ENCODE measurements at regions not wholly inside any gene's neighbourhood (a gene's known extent, or its start where the extent isn't known, plus 50 kb on each side); places are given as distances from the start of the nearest gene placed in this dataset.

DNA sequence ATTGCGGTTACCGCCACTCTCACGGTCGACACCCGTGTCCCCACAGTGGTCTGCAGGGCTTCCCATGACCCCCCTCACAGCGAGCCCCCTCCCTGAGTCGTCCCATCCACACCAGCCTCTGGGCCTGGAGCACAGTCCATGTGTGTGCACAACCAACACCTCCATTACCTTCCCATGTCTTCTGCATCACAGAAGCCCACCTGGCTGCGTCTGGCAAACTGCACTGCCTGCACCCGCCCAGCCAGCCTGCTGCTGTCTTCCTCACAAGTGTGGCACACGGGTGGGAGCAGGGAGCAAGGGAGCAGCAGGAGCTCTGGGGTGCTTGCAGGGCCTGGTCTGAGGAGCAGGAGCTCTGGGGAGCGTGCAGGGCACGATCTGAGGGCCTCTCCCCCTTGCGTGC is 415.3 kb upstream of the IRX4 start:
- Histone ChIP-seq H3K4me1 (no peaks in the 10 kb centered on the region), H3K9me3 (no peaks in the 10 kb centered on the region), H3K36me3 (no peaks in the 10 kb centered on the region), H3K27me3 (no peaks in the 10 kb centered on the region), H3K4me3 (no peak overlapping the region), H3K27ac (no peak overlapping the region)
- whole genome bisulfite sequencing, 2 donors = 82 to 83% methylated on average over 12 of the region's 13 CpGs
- TF ChIP-seq POLR2AphosphoS5 (IDR thresholded peaks at IDR 0.05) (no peak), POLR2A (IDR thresholded peaks at IDR 0.05) (no peak), EP300 (IDR thresholded peaks at IDR 0.05) (no peak)
- TF ChIP-seq, protein P1, sequence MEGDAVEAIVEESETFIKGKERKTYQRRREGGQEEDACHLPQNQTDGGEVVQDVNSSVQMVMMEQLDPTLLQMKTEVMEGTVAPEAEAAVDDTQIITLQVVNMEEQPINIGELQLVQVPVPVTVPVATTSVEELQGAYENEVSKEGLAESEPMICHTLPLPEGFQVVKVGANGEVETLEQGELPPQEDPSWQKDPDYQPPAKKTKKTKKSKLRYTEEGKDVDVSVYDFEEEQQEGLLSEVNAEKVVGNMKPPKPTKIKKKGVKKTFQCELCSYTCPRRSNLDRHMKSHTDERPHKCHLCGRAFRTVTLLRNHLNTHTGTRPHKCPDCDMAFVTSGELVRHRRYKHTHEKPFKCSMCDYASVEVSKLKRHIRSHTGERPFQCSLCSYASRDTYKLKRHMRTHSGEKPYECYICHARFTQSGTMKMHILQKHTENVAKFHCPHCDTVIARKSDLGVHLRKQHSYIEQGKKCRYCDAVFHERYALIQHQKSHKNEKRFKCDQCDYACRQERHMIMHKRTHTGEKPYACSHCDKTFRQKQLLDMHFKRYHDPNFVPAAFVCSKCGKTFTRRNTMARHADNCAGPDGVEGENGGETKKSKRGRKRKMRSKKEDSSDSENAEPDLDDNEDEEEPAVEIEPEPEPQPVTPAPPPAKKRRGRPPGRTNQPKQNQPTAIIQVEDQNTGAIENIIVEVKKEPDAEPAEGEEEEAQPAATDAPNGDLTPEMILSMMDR (IDR thresholded peaks at IDR 0.05) = no peak
- ATAC-seq (ENCODE audit: low FRiP score in 2 of 2) (no peak), DNase-seq (peak in 1 of 2 donors; percentile 52)

DNA sequence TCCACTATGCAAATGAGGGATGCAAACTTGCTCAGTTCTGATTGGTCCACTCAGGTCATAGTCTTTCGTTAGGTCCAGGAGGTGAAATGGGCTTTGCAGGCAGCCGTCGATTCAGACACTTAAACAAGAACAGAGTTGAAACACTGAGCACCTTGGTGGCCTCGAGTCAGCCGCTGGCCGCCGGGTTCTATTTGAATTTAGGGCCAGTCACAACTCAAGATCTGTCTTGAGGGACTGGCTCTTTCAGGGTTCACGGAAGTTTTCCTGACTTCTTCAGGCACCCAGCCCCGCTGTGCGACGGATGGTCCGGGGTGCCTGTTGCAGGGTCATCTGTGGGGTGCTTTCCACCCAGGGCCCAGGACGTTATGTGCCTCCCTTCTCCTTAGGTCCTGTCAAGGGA is 412.8 kb upstream of the IRX4 start:
- no peak overlapping the region for H3K27ac ChIP-seq
- ATAC-seq (ENCODE audit: low FRiP score in 2 of 2) = no peak

DNA sequence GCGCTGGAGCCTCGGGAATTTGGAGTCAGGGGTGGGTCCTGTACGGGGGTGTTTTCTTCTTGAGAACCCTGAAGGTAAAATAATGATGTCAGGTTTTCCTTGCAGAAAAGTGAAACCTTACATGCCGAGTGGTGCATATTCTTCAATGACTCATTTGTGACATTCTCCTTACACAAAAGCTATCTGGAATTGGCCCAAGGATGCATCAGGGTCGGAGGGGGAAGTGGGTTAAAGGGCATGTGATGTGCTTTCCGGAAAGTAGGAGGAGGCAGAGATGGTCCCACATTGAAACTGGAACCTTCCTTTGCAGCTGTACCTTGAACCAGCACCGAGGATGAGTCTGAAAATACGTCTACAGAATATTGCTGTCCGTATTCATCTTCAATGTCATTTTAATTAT is 411.2 kb upstream of the IRX4 start:
- DNase-seq (no peak), ATAC-seq (ENCODE audit: low FRiP score in 2 of 2) (no peak)
- no peaks in the 10 kb centered on the region for H3K4me1 ChIP-seq
- H3K27ac ChIP-seq = no peak overlapping the region
- 78 to 83% methylated on average over 9 of the region's 9 CpGs for WGBS, 2 donors
- H3K4me3 ChIP-seq = no peak overlapping the region
- H3K9me3 ChIP-seq = no peaks in the 10 kb centered on the region
- no peaks in the 10 kb centered on the region for H3K27me3 ChIP-seq
- no peaks in the 10 kb centered on the region for H3K36me3 ChIP-seq
- no peak for TF ChIP-seq POLR2AphosphoS5 (IDR thresholded peaks at IDR 0.05)
- TF ChIP-seq, protein P1 (IDR thresholded peaks at IDR 0.05) = no peak
- TF ChIP-seq POLR2A (IDR thresholded peaks at IDR 0.05) = no peak

More for the DNA sequence above, 412.8 kb upstream of the IRX4 start:
- Histone ChIP-seq H3K36me3 (no peaks in the 10 kb centered on the region), H3K4me3 (no peak overlapping the region), H3K9me3 (no peaks in the 10 kb centered on the region), H3K4me1 (no peaks in the 10 kb centered on the region), H3K27me3 (no peaks in the 10 kb centered on the region)
- TF ChIP-seq EP300 (IDR thresholded peaks at IDR 0.05) = no peak
- TF ChIP-seq, protein P1 (IDR thresholded peaks at IDR 0.05) = no peak
- TF ChIP-seq POLR2A (IDR thresholded peaks at IDR 0.05) = no peak
- TF ChIP-seq POLR2AphosphoS5 (IDR thresholded peaks at IDR 0.05) = no peak
- 90 to 91% methylated on average over 13 of the region's 13 CpGs for WGBS, 2 donors
- DNase-seq = no peak

DNA sequence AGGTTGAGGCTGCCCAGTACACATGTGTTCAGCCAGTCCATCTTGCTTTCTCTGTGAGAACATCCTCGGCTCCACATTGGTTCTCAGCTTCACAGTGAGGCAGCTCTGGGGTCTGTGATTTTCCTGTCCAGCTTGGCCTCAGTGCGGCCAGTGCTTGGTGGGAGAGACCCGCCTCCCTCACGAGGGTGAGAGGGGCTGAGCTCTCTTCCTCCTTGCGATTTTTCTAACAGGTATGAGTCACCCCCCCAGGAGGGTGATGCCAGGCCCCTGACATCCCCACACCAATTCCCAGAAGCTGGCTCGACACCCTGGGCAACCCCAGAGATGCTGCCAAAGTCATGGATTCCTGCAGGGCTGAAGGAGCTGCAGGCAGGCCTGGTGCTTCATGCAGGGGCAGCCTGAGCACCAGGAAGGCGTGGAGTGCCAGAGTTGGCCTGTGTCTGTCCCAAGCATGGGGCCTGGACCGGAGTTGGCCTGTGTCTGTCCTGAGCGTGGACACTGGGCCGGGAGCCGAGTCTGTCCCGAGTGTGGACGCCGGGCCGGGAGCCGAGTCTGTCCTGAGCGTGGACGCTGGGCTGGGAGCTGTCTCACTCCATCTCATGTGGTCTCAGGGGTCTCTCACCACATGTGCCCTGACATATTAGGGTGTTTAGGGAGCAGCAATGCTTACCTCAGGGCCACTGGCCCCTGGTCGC is 408.6 kb upstream of the IRX4 start:
- peak in 1 of 2 donors; percentile 11 for ATAC-seq (ENCODE audit: low FRiP score in 2 of 2)
- H3K27ac ChIP-seq = no peak overlapping the region
- no peaks in the 10 kb centered on the region for H3K9me3 ChIP-seq
- H3K4me3 ChIP-seq = no peak overlapping the region
- H3K4me1 ChIP-seq = no peaks in the 10 kb centered on the region
- 95 to 97% methylated on average over 6 to 19 of the region's 19 CpGs for WGBS, 2 donors
- DNase-seq = peak in 1 of 2 donors; percentile 58
- no peaks in the 10 kb centered on the region for H3K27me3 ChIP-seq
- TF ChIP-seq POLR2A (IDR thresholded peaks at IDR 0.05) (no peak), POLR2AphosphoS5 (IDR thresholded peaks at IDR 0.05) (no peak), EP300 (IDR thresholded peaks at IDR 0.05) (no peak)
- TF ChIP-seq, protein P1 (IDR thresholded peaks at IDR 0.05) = no peak
- no peaks in the 10 kb centered on the region for H3K36me3 ChIP-seq

DNA sequence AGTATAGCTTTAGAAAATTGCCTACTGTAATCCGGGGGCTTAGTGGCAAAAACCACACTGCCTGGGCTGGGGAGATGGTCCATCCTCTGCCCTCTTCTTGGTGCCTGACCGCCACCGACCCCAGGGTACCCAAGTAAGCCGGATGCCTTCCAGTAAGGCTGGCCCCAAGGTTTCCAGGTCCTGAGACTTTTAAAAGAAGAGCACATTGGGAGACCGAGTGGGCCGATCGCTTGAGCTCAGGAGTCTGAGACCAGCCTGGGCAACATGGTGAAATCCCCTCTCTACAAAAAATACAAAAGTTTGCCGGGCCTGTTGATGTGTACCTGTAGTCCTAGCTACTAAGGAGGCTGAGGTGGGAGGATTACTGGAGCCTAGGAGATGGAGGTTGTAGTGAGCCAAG is 406.7 kb upstream of the IRX4 start:
- ATAC-seq (ENCODE audit: low FRiP score in 2 of 2) (no peak), DNase-seq (no peak)
- Histone ChIP-seq H3K4me1 (no peaks in the 10 kb centered on the region), H3K27me3 (no peaks in the 10 kb centered on the region), H3K9me3 (no peaks in the 10 kb centered on the region), H3K36me3 (no peaks in the 10 kb centered on the region), H3K4me3 (no peak overlapping the region), H3K27ac (no peak overlapping the region)
- TF ChIP-seq EP300 (IDR thresholded peaks at IDR 0.05) (no peak), POLR2A (IDR thresholded peaks at IDR 0.05) (no peak), POLR2AphosphoS5 (IDR thresholded peaks at IDR 0.05) (no peak)
- TF ChIP-seq, protein P1 (IDR thresholded peaks at IDR 0.05) = no peak
- WGBS, 2 donors = 94 to 97% methylated on average over 8 of the region's 8 CpGs
